ENCODE measurements at regions not wholly inside any gene's neighbourhood (a gene's known extent, or its start where the extent isn't known, plus 50 kb on each side); places are given as distances from the start of the nearest gene placed in this dataset.

GRCh38 chr9:118463419-118463818 is 759.2 kb downstream of the TLR4 start:
- Histone ChIP-seq H2BK15ac (ENCODE audit: low read depth, low read length) (no peak overlapping the region), H3K23ac (ENCODE audit: insufficient read length, low read depth, low read length) (no peak overlapping the region), H2AK5ac (ENCODE audit: insufficient read length, low read length) (no peak overlapping the region), H3K79me2 (ENCODE audit: insufficient read depth, low read length) (no peaks in the 10 kb centered on the region), H3K4ac (ENCODE audit: low read depth, low read length) (no peak overlapping the region), H2BK20ac (ENCODE audit: low read depth, low read length, poor library complexity, severe bottlenecking) (no peak overlapping the region), H3K14ac (ENCODE audit: insufficient read depth, low read length) (no peak overlapping the region), H4K91ac (ENCODE audit: insufficient read length, low read depth, low read length) (no peak overlapping the region), H3K23me2 (ENCODE audit: insufficient read length, low read depth, low read length, poor library complexity, severe bottlenecking) (no peaks in the 10 kb centered on the region), H4K8ac (replicated peaks; ENCODE audit: insufficient read length, low read depth, low read length) (no peak overlapping the region), H2AFZ (ENCODE audit: low read length) (no peak overlapping the region), H4K20me1 (ENCODE audit: control insufficient read depth, insufficient read depth, insufficient read length) (no peaks in the 10 kb centered on the region), H3K27me3 (ENCODE audit: insufficient read depth, low read length) (no peaks in the 10 kb centered on the region), H3K9me3 (ENCODE audit: control insufficient read depth, low read depth, low read length) (no peaks in the 10 kb centered on the region), H3K9ac (ENCODE audit: extremely low read depth, insufficient read length, low read length) (no peak overlapping the region), H4K5ac (ENCODE audit: insufficient read length, low read depth, low read length) (no peak overlapping the region), H3K27ac (ENCODE audit: insufficient read length, low read depth, low read length) (no peak overlapping the region), H3K4me1 (ENCODE audit: insufficient read depth, low read length) (no peaks in the 10 kb centered on the region), H2BK12ac (ENCODE audit: insufficient read length, low read depth, low read length) (no peak overlapping the region), H3K79me1 (ENCODE audit: insufficient read depth, low read depth, low read length, poor library complexity, severe bottlenecking) (no peaks in the 10 kb centered on the region), H3K56ac (ENCODE audit: insufficient read length, low read depth, low read length) (no peak overlapping the region), H2BK5ac (ENCODE audit: insufficient read length, low read length) (no peak overlapping the region), H3K4me2 (ENCODE audit: insufficient read depth, insufficient read length, low read length) (no peak overlapping the region), H2BK120ac (ENCODE audit: low read depth, low read length, poor library complexity, severe bottlenecking) (no peak overlapping the region), H3K18ac (ENCODE audit: insufficient read length, low read depth, low read length) (no peak overlapping the region), H3T11ph (ENCODE audit: low read length) (no peak overlapping the region)
- H3K36me3 Mint-ChIP-seq (ENCODE audit: insufficient read depth in 1 of 3, low read depth in 3 of 3), result no peaks in the 10 kb centered on the region
- H3K4me1 Mint-ChIP-seq, result no peaks in the 10 kb centered on the region
- no peak overlapping the region for H3K27ac Mint-ChIP-seq
- TF ChIP-seq, protein P1, sequence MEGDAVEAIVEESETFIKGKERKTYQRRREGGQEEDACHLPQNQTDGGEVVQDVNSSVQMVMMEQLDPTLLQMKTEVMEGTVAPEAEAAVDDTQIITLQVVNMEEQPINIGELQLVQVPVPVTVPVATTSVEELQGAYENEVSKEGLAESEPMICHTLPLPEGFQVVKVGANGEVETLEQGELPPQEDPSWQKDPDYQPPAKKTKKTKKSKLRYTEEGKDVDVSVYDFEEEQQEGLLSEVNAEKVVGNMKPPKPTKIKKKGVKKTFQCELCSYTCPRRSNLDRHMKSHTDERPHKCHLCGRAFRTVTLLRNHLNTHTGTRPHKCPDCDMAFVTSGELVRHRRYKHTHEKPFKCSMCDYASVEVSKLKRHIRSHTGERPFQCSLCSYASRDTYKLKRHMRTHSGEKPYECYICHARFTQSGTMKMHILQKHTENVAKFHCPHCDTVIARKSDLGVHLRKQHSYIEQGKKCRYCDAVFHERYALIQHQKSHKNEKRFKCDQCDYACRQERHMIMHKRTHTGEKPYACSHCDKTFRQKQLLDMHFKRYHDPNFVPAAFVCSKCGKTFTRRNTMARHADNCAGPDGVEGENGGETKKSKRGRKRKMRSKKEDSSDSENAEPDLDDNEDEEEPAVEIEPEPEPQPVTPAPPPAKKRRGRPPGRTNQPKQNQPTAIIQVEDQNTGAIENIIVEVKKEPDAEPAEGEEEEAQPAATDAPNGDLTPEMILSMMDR (conservative IDR thresholded peaks at IDR 0.05), result no peak
- no peaks in the 10 kb centered on the region for H3K27me3 Mint-ChIP-seq (ENCODE audit: low read depth)
- DNase-seq, result no peak
- no peaks in the 10 kb centered on the region for H3K9me3 Mint-ChIP-seq
- no CpG with 5 or more reads among the region's 1 CpG for WGBS (ENCODE audit: extremely low coverage, insufficient read length, low lambda C conversion rate)
- no peak overlapping the region for H3K4me3 Mint-ChIP-seq

Measured in H9 (cell line).